H1 (cell line): ENCODE measurements at regions not wholly inside any gene's neighbourhood (a gene's known extent, or its start where the extent isn't known, plus 50 kb on each side); places are given as distances from the start of the nearest gene placed in this dataset.

Source experiments
- CTCF ChIA-PET: fragments of 300-600 bp; sonication (Branson Sonifier 250); formaldehyde crosslinking; loops from one replicate; lab custom pipeline; 2021; ENCODE audit not compliant: partially characterized antibody; lab: Charles Lee
- POLR2A ChIA-PET: fragments of 300-600 bp; sonication (Branson Sonifier 250); formaldehyde crosslinking; loops from one replicate; lab custom pipeline; 2021; ENCODE audit warnings: inconsistent platforms; ENCODE audit not compliant: partially characterized antibody; lab: Charles Lee
- DNase-seq, 2 experiments: peaks; one replicate each; pipeline versions ENCODE4 v3.0.0 to v3.0.0-alpha.2; 2010 to 2022; ENCODE audit warnings: low spot score in 2 of 2, low read depth in 1 of 2, mixed read lengths in 1 of 2
- FAIRE-seq: peaks from 2 replicates; lab custom pipeline; 2011; peaks lifted over from hg19 to GRCh38; lab: Jason Lieb, UNC
- H2AFZ ChIP-seq: 2 replicates; pipeline ENCODE4 v1.8.1; 2012; ENCODE audit warnings: low read length, inconsistent platforms
- H2AK5ac ChIP-seq: 2 replicates; pipeline ENCODE4 v1.6.1; 2013; ENCODE audit warnings: low read depth, low read length
- H2BK120ac ChIP-seq: replicated peaks from 2 replicates; pipeline ENCODE3; 2013; ENCODE audit warnings: low read depth, low read length, inconsistent platforms
- H2BK12ac ChIP-seq: 2 replicates; pipeline ENCODE4 v1.6.1; 2013; ENCODE audit warnings: low read depth, low read length
- H2BK15ac ChIP-seq: 2 replicates; pipeline ENCODE4 v1.6.1; 2013; ENCODE audit warnings: low read length
- H2BK20ac ChIP-seq: 2 replicates; pipeline ENCODE4 v1.6.1; 2013; ENCODE audit warnings: low read length
- H2BK5ac ChIP-seq: 2 replicates; pipeline ENCODE4 v1.6.1; 2013; ENCODE audit warnings: low read depth, low read length
- H3K14ac ChIP-seq: 2 replicates; pipeline ENCODE4 v1.6.1; 2013; ENCODE audit warnings: inconsistent platforms; ENCODE audit not compliant: insufficient read length
- H3K18ac ChIP-seq: 2 replicates; pipeline ENCODE4 v1.6.1; 2013; ENCODE audit warnings: low read length; ENCODE audit errors: extremely low read depth
- H3K23ac ChIP-seq: 2 replicates; pipeline ENCODE4 v1.6.1; 2013; ENCODE audit warnings: inconsistent platforms; ENCODE audit not compliant: insufficient read length
- H3K23me2 ChIP-seq: 2 replicates; pipeline ENCODE4 v1.6.1; 2013; ENCODE audit warnings: low read depth, low read length
- H3K27ac ChIP-seq: 2 replicates; pipeline ENCODE4 v1.6.1; 2011; ENCODE audit warnings: low read depth, low read length, inconsistent platforms
- H3K27me3 ChIP-seq, 4 experiments: replicated peaks in 1 of 4; 1 replicate in 1 of 4; 2 replicates in 3 of 4; pipeline versions ENCODE4 v1.6.1 to v1.8.1; 2011 to 2013; ENCODE audit warnings: low read length in 3 of 4, mild to moderate bottlenecking in 3 of 4, inconsistent platforms in 2 of 4, mixed read lengths in 2 of 4, moderate library complexity in 1 of 4; ENCODE audit not compliant: control insufficient read depth in 3 of 4, insufficient read depth in 3 of 4; ENCODE audit errors: extremely low read depth in 1 of 4
- H3K36me3 ChIP-seq, 4 experiments: 2 replicates each; pipeline versions ENCODE4 v1.6.1 to v1.8.1; 2011 to 2013; ENCODE audit warnings: mild to moderate bottlenecking in 4 of 4, low read length in 3 of 4, moderate library complexity in 2 of 4, control low read depth in 1 of 4, inconsistent platforms in 1 of 4; ENCODE audit not compliant: insufficient read depth in 4 of 4, control insufficient read depth in 2 of 4
- H3K4ac ChIP-seq: replicated peaks from 2 replicates; pipeline ENCODE3; 2013; ENCODE audit warnings: low read length, low read depth, mixed read lengths, inconsistent platforms; ENCODE audit not compliant: insufficient read length
- H3K4me1 ChIP-seq, 4 experiments: replicated peaks in 1 of 4; 1 replicate in 1 of 4; 2 replicates in 3 of 4; pipeline versions ENCODE4 v1.6.1 to v1.8.1; 2011 to 2013; ENCODE audit warnings: low read length in 3 of 4, inconsistent platforms in 2 of 4, mixed read lengths in 1 of 4; ENCODE audit not compliant: insufficient read depth in 4 of 4, control insufficient read depth in 3 of 4
- H3K4me2 ChIP-seq, 2 experiments: 2 replicates each; pipeline versions ENCODE4 v1.6.1 to v1.8.1; 2011 to 2013; ENCODE audit warnings: low read depth in 2 of 2, low read length in 2 of 2, control low read depth in 1 of 2, inconsistent platforms in 1 of 2, mild to moderate bottlenecking in 1 of 2; ENCODE audit not compliant: insufficient read depth in 1 of 2
- H3K4me3 ChIP-seq, 4 experiments: fragments of 200-600, 300-600 bp in 1 of 4; sonication (generic), shearing (Covaris generic), sonication (Bioruptor Twin) in 1 of 4; 2 replicates each; pipeline versions ENCODE4 v1.5.1 to v1.8.1; 2011 to 2016; ENCODE audit warnings: low read length in 4 of 4, low read depth in 3 of 4, control low read depth in 2 of 4, inconsistent platforms in 2 of 4, mild to moderate bottlenecking in 2 of 4, mixed read lengths in 1 of 4, moderate library complexity in 1 of 4; ENCODE audit not compliant: insufficient read depth in 2 of 4; ENCODE audit errors: extremely low read depth in 1 of 4
- H3K56ac ChIP-seq: replicated peaks from 2 replicates; pipeline ENCODE3; 2013; ENCODE audit warnings: low read depth, mild to moderate bottlenecking, mixed read lengths, low read length, inconsistent platforms; ENCODE audit not compliant: insufficient read length
- H3K79me1 ChIP-seq: 2 replicates; pipeline ENCODE4 v1.6.1; 2013; ENCODE audit warnings: low read depth, low read length, control low read depth
- H3K79me2 ChIP-seq, 2 experiments: 2 replicates each; pipeline versions ENCODE4 v1.6.1 to v1.8.1; 2012 to 2013; ENCODE audit warnings: low read length in 2 of 2, mild to moderate bottlenecking in 2 of 2, inconsistent platforms in 1 of 2; ENCODE audit not compliant: insufficient read depth in 2 of 2, control insufficient read depth in 1 of 2
- H3K9ac ChIP-seq, 4 experiments: replicated peaks in 1 of 4; 1 replicate in 1 of 4; 2 replicates in 3 of 4; pipeline versions ENCODE4 v1.6.1 to v1.8.1; 2011 to 2013; ENCODE audit warnings: low read depth in 3 of 4, low read length in 3 of 4, control low read depth in 2 of 4, mild to moderate bottlenecking in 2 of 4, moderate library complexity in 2 of 4, inconsistent platforms in 1 of 4; ENCODE audit errors: extremely low read depth in 1 of 4
- H3K9me3 ChIP-seq, 2 experiments: 2 replicates each; pipeline versions ENCODE4 v1.6.1 to v1.8.1; 2012 to 2013; ENCODE audit warnings: mild to moderate bottlenecking in 2 of 2, moderate library complexity in 2 of 2, control low read depth in 1 of 2, inconsistent platforms in 1 of 2, low read depth in 1 of 2, low read length in 1 of 2, mixed read lengths in 1 of 2; ENCODE audit not compliant: insufficient read depth in 2 of 2
- H4K20me1 ChIP-seq, 2 experiments: replicated peaks in 1 of 2; 2 replicates each; pipeline versions ENCODE3 to v1.8.1; 2011 to 2013; ENCODE audit warnings: inconsistent platforms in 2 of 2, low read length in 2 of 2, mild to moderate bottlenecking in 1 of 2; ENCODE audit not compliant: insufficient read depth in 2 of 2, control insufficient read depth in 1 of 2
- H4K5ac ChIP-seq: 2 replicates; pipeline ENCODE4 v1.6.1; 2013; ENCODE audit warnings: low read length, low read depth, mixed read lengths, inconsistent platforms; ENCODE audit not compliant: insufficient read length
- H4K8ac ChIP-seq: 2 replicates; pipeline ENCODE4 v1.8.0; 2013; ENCODE audit warnings: mild to moderate bottlenecking, moderate library complexity, low read length, inconsistent platforms; ENCODE audit not compliant: insufficient read depth; ENCODE audit errors: extremely low read depth
- H4K91ac ChIP-seq: replicated peaks from 2 replicates; pipeline ENCODE3; 2013; ENCODE audit warnings: low read length, mixed read lengths, inconsistent platforms; ENCODE audit not compliant: insufficient read length
- CHD2 ChIP-seq: IDR thresholded peaks from 2 replicates; pipeline ENCODE4 v1.6.1; 2012; ENCODE audit warnings: low read length, improper control_type of control experiment
- CREB1 ChIP-seq: IDR thresholded peaks from 2 replicates; pipeline ENCODE4 v1.6.1; 2012; ENCODE audit warnings: inconsistent platforms
- EGR1 ChIP-seq: IDR thresholded peaks from 2 replicates; pipeline ENCODE4 v1.6.1; 2011; ENCODE audit warnings: low read depth, low read length, borderline replicate concordance
- JUN ChIP-seq: IDR thresholded peaks from 2 replicates; pipeline ENCODE4 v1.6.1; 2011; ENCODE audit warnings: low read depth, mild to moderate bottlenecking, improper control_type of control experiment, low read length
- KDM5A ChIP-seq: fragments of 200-600 bp; IDR thresholded peaks from 2 replicates; pipeline ENCODE4 v1.7.1; 2012; ENCODE audit warnings: mild to moderate bottlenecking, low read length, inconsistent platforms, mixed read lengths
- PHF8 ChIP-seq: fragments of 200-600 bp; sonication (generic); conservative IDR thresholded peaks from 2 replicates; pipeline ENCODE4 v1.7.1; 2012; ENCODE audit warnings: low read depth, mild to moderate bottlenecking, inconsistent platforms, low read length, moderate library complexity
- POLR2A ChIP-seq, 2 experiments: IDR thresholded peaks; 1 replicate in 1 of 2; 2 replicates in 1 of 2; pipeline ENCODE4 v1.6.1; 2011; ENCODE audit warnings: low read depth in 2 of 2, low read length in 2 of 2, mild to moderate bottlenecking in 2 of 2; ENCODE audit errors: control extremely low read depth in 1 of 2
- RXRA ChIP-seq: IDR thresholded peaks from 2 replicates; pipeline ENCODE4 v1.6.1; 2011; ENCODE audit warnings: low read depth, mild to moderate bottlenecking, low read length, moderate library complexity; ENCODE audit not compliant: insufficient read depth
- SP4 ChIP-seq: IDR thresholded peaks from 2 replicates; pipeline ENCODE4 v1.6.1; 2012; ENCODE audit warnings: low read length, inconsistent platforms
- TF ChIP-seq, protein P1 (sequence below): IDR thresholded peaks from 2 replicates; pipeline ENCODE4 v1.6.1; 2011; ENCODE audit warnings: low read depth, mild to moderate bottlenecking, low read length; ENCODE audit not compliant: insufficient read depth

GRCh38 chr4:20075248-20075871, 176.3 kb upstream of the SLIT2 start:
- Histone ChIP-seq H3K14ac (no peak overlapping the region), H2BK15ac (no peak overlapping the region), H4K91ac (no peak overlapping the region), H2BK5ac (no peak overlapping the region), H3K4ac (no peak overlapping the region), H4K20me1 (no peaks in the 10 kb centered on the region), H3K56ac (no peak overlapping the region), H4K8ac (no peak overlapping the region), H3K27ac (no peak overlapping the region), H3K23ac (no peak overlapping the region), H3K79me2 (no peaks in the 10 kb centered on the region), H2BK20ac (no peak overlapping the region), H3K36me3 (no peaks in the 10 kb centered on the region)
- TF ChIP-seq KDM5A (no peak), JUN (no peak), EGR1 (no peak), PHF8 (no peak), POLR2A (IDR thresholded peaks at IDR 0.05; ENCODE audit: control extremely low read depth in 1 of 2, low read depth in 2 of 2, low read length in 2 of 2) (no peak), CHD2 (no peak), CREB1 (no peak), SP4 (no peak), RXRA (no peak)
- TF ChIP-seq, protein P1, sequence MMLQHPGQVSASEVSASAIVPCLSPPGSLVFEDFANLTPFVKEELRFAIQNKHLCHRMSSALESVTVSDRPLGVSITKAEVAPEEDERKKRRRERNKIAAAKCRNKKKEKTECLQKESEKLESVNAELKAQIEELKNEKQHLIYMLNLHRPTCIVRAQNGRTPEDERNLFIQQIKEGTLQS: no peak
- TF ChIP-seq, all 59 proteins: peak for 0
- POLR2A ChIA-PET: no interaction called here
- H4K5ac ChIP-seq: no peak overlapping the region
- H3K27me3 ChIP-seq: no peaks in the 10 kb centered on the region
- H2BK12ac ChIP-seq: no peak overlapping the region
- CTCF ChIA-PET: no interaction called here
- H3K4me2 ChIP-seq: no peak overlapping the region
- no peak overlapping the region for H2BK120ac ChIP-seq
- no peak for DNase-seq
- no peak overlapping the region for H2AK5ac ChIP-seq
- H3K9me3 ChIP-seq: no peaks in the 10 kb centered on the region
- no peak overlapping the region for H3K4me3 ChIP-seq
- H3K4me1 ChIP-seq: no peaks in the 10 kb centered on the region
- no peak for FAIRE-seq
- H3K18ac ChIP-seq: no peak overlapping the region
- H3K9ac ChIP-seq: no peak overlapping the region
- H3K79me1 ChIP-seq: no peaks in the 10 kb centered on the region
- no peaks in the 10 kb centered on the region for H3K23me2 ChIP-seq
- no peak overlapping the region for H2AFZ ChIP-seq
